ENCODE measurements at regions not wholly inside any gene's neighbourhood (a gene's known extent, or its start where the extent isn't known, plus 50 kb on each side); places are given as distances from the start of the nearest gene placed in this dataset.

GRCh38 chr7:85508642-85509410 lies 322.0 kb upstream of the SEMA3D start:
- no peak for DNase-seq (ENCODE audit: low read depth in 1 of 2, low spot score in 2 of 2)
- FAIRE-seq, result no peak
- H2AFZ ChIP-seq (ENCODE audit: low read length), result no peak overlapping the region
- no peak overlapping the region for H3K4ac ChIP-seq (replicated peaks; ENCODE audit: insufficient read length, low read depth, low read length)
- H3K4me2 ChIP-seq (ENCODE audit: insufficient read depth in 1 of 2, low read depth in 2 of 2, low read length in 2 of 2), result no peak overlapping the region
- no peak overlapping the region for H4K91ac ChIP-seq (replicated peaks; ENCODE audit: insufficient read length, low read length)
- H4K20me1 ChIP-seq (replicated peaks in 1 of 2; ENCODE audit: control insufficient read depth in 1 of 2, insufficient read depth in 2 of 2, low read length in 2 of 2), result no peaks in the 10 kb centered on the region
- H3K36me3 ChIP-seq (ENCODE audit: control insufficient read depth in 2 of 4, insufficient read depth in 4 of 4, low read length in 3 of 4), result no peaks in the 10 kb centered on the region
- H3K27ac ChIP-seq (ENCODE audit: low read depth, low read length), result no peak overlapping the region
- H3K23ac ChIP-seq (ENCODE audit: insufficient read length), result no peak overlapping the region
- no peaks in the 10 kb centered on the region for H3K79me2 ChIP-seq (ENCODE audit: control insufficient read depth in 1 of 2, insufficient read depth in 2 of 2, low read length in 2 of 2)
- POLR2A ChIA-PET (ENCODE audit: partially characterized antibody), result no interaction called here
- no peaks in the 10 kb centered on the region for H3K9me3 ChIP-seq (ENCODE audit: insufficient read depth in 2 of 2, low read depth in 1 of 2, low read length in 1 of 2)
- H2BK5ac ChIP-seq (ENCODE audit: low read depth, low read length), result no peak overlapping the region
- H2BK20ac ChIP-seq (ENCODE audit: low read length), result no peak overlapping the region
- no peaks in the 10 kb centered on the region for H3K23me2 ChIP-seq (ENCODE audit: low read depth, low read length)
- H4K8ac ChIP-seq (ENCODE audit: extremely low read depth, insufficient read depth, low read length), result no peak overlapping the region
- H2BK15ac ChIP-seq (ENCODE audit: low read length), result no peak overlapping the region
- no peak for TF ChIP-seq EGR1 (IDR thresholded peaks at IDR 0.05; ENCODE audit: borderline replicate concordance, low read depth, low read length)
- TF ChIP-seq MAFK (IDR thresholded peaks at IDR 0.05; ENCODE audit: low read depth, low read length), result no peak
- H3K4me3 ChIP-seq (ENCODE audit: extremely low read depth in 1 of 4, insufficient read depth in 2 of 4, low read depth in 3 of 4, low read length in 4 of 4), result no peak overlapping the region
- H3K79me1 ChIP-seq (ENCODE audit: low read depth, low read length), result no peaks in the 10 kb centered on the region
- H2BK12ac ChIP-seq (ENCODE audit: low read depth, low read length), result no peak overlapping the region
- H3K18ac ChIP-seq (ENCODE audit: extremely low read depth, low read length), result no peak overlapping the region
- 95% methylated on average over 4 of the region's 4 CpGs; no CpG with 5 or more reads in 1 of the 2 experiments for WGBS, 2 experiments (ENCODE audit: extremely low coverage in 1 of 2, insufficient coverage in 1 of 2, insufficient read length in 1 of 2, insufficient replicate concordance in 2 of 2, low coverage in 1 of 2, low lambda C conversion rate in 2 of 2, missing lambda C conversion rate in 1 of 2)
- H4K5ac ChIP-seq (ENCODE audit: insufficient read length, low read depth, low read length), result no peak overlapping the region
- H3K27me3 ChIP-seq (replicated peaks in 1 of 4; ENCODE audit: control insufficient read depth in 3 of 4, extremely low read depth in 1 of 4, insufficient read depth in 3 of 4, low read length in 3 of 4), result no peaks in the 10 kb centered on the region
- H3K4me1 ChIP-seq (replicated peaks in 1 of 4; ENCODE audit: control insufficient read depth in 3 of 4, insufficient read depth in 4 of 4, low read length in 3 of 4), result no peaks in the 10 kb centered on the region
- no peak overlapping the region for H3K9ac ChIP-seq (replicated peaks in 1 of 4; ENCODE audit: extremely low read depth in 1 of 4, low read depth in 3 of 4, low read length in 3 of 4)
- CTCF ChIA-PET (ENCODE audit: partially characterized antibody), result interaction anchor here (0.6 to 1.1 kb wide), 3 partner anchors 12 to 1321 kb away, joined by 3 read pairs; no protein-coding TSS in a partner anchor
- H2BK120ac ChIP-seq (replicated peaks; ENCODE audit: low read depth, low read length), result no peak overlapping the region
- no peak overlapping the region for H3K14ac ChIP-seq (ENCODE audit: insufficient read length)
- H3K56ac ChIP-seq (replicated peaks; ENCODE audit: insufficient read length, low read depth, low read length), result no peak overlapping the region
- H2AK5ac ChIP-seq (ENCODE audit: low read depth, low read length), result no peak overlapping the region

Data from H1 (cell line).